Glutamatergic neuron (in vitro differentiated cells): ENCODE measurements at regions not wholly inside any gene's neighbourhood (a gene's known extent, or its start where the extent isn't known, plus 50 kb on each side); places are given as distances from the start of the nearest gene placed in this dataset.

Experiments
- DNase-seq: peaks from one replicate; pipeline ENCODE4 v3.0.0; 2022
- H3K27ac Mint-ChIP-seq: one replicate; pipeline ENCODE4 v1.8.0; 2020; ENCODE audit warnings: mild to moderate bottlenecking, mixed read lengths, inconsistent platforms; ENCODE audit not compliant: unreplicated experiment
- H3K27me3 Mint-ChIP-seq: one replicate; pipeline ENCODE4 v1.8.0; 2020; ENCODE audit warnings: mild to moderate bottlenecking, moderate library complexity, mixed read lengths, inconsistent platforms; ENCODE audit not compliant: unreplicated experiment
- H3K36me3 Mint-ChIP-seq: one replicate; pipeline ENCODE4 v1.8.0; 2020; ENCODE audit warnings: mild to moderate bottlenecking, mixed read lengths, inconsistent platforms; ENCODE audit not compliant: unreplicated experiment
- H3K4me1 Mint-ChIP-seq: one replicate; pipeline ENCODE4 v1.8.0; 2020; ENCODE audit warnings: mild to moderate bottlenecking, low read depth, mixed read lengths, inconsistent platforms; ENCODE audit not compliant: unreplicated experiment
- H3K4me3 Mint-ChIP-seq: one replicate; pipeline ENCODE4 v1.8.0; 2020; ENCODE audit warnings: mild to moderate bottlenecking, mixed read lengths, inconsistent platforms; ENCODE audit not compliant: unreplicated experiment
- H3K9me3 Mint-ChIP-seq: one replicate; pipeline ENCODE4 v1.8.0; 2020; ENCODE audit warnings: mild to moderate bottlenecking, moderate library complexity, mixed read lengths, inconsistent platforms; ENCODE audit not compliant: unreplicated experiment
- CTCF ChIP-seq: fragments of 200-600 bp; sonication (generic); IDR thresholded peaks from one replicate; pipeline ENCODE4 v1.5.0; 2021; ENCODE audit not compliant: partially characterized antibody, unreplicated experiment

GRCh38 chr12:91772411-91772810 lies 373.2 kb downstream of the BTG1 start:
- H3K27ac Mint-ChIP-seq, result no peak overlapping the region
- no peak for TF ChIP-seq CTCF
- H3K4me1 Mint-ChIP-seq, result peaks cover 2% of the 10 kb centered on the region
- no peaks in the 10 kb centered on the region for H3K36me3 Mint-ChIP-seq
- no peak for DNase-seq
- no peaks in the 10 kb centered on the region for H3K9me3 Mint-ChIP-seq
- H3K27me3 Mint-ChIP-seq, result peaks cover 3% of the 10 kb centered on the region
- no peak overlapping the region for H3K4me3 Mint-ChIP-seq

DNA sequence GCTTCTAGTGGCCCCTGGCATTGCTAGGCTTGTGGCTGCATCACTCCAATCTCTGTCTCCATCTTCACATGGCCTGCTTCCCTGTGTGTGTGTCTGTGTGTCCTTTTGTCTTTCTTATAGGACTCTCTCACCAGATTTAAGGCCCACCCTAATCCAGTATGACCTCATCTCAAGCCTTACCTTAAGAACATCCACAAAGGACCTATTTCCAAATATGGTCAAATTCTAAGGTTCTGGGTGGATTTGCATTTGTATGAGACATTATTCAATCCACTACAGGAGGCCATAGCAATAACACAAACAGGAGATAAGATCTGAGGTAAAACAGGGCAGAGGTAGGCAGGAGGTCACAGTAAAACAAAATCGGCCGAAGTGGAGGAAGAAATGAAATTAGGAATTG lies 375.9 kb downstream of the BTG1 start:
- Mint-ChIP-seq H3K27me3 (peaks cover 3% of the 10 kb centered on the region), H3K4me3 (no peak overlapping the region), H3K36me3 (no peaks in the 10 kb centered on the region), H3K27ac (no peak overlapping the region), H3K4me1 (peaks cover 8% of the 10 kb centered on the region), H3K9me3 (peaks cover 2% of the 10 kb centered on the region)
- no peak for DNase-seq
- TF ChIP-seq CTCF, result no peak

- H3K9me3 Mint-ChIP-seq, result peaks cover 2% of the 10 kb centered on the region
- TF ChIP-seq CTCF, result no peak
- H3K27ac Mint-ChIP-seq, result no peak overlapping the region
- H3K27me3 Mint-ChIP-seq, result no peaks in the 10 kb centered on the region
- no peak for DNase-seq
- H3K4me1 Mint-ChIP-seq, result peaks cover 13% of the 10 kb centered on the region
- H3K4me3 Mint-ChIP-seq, result no peak overlapping the region
- H3K36me3 Mint-ChIP-seq, result no peaks in the 10 kb centered on the region
Measured at GRCh38 chr12:91767237-91767636, 378.4 kb downstream of the BTG1 start.

GRCh38 chr12:91766454-91766853 lies 379.2 kb downstream of the BTG1 start:
- H3K27me3 Mint-ChIP-seq, result no peaks in the 10 kb centered on the region

More at GRCh38 chr12:91766454-91766853, 379.2 kb downstream of the BTG1 start:
- TF ChIP-seq CTCF, result no peak
- H3K36me3 Mint-ChIP-seq, result no peaks in the 10 kb centered on the region
- H3K9me3 Mint-ChIP-seq, result peaks cover 2% of the 10 kb centered on the region
- peaks cover 13% of the 10 kb centered on the region for H3K4me1 Mint-ChIP-seq
- no peak overlapping the region for H3K27ac Mint-ChIP-seq
- no peak overlapping the region for H3K4me3 Mint-ChIP-seq
- DNase-seq, result no peak
